ENCODE measurements at regions not wholly inside any gene's neighbourhood (a gene's known extent, or its start where the extent isn't known, plus 50 kb on each side); places are given as distances from the start of the nearest gene placed in this dataset.

DNA sequence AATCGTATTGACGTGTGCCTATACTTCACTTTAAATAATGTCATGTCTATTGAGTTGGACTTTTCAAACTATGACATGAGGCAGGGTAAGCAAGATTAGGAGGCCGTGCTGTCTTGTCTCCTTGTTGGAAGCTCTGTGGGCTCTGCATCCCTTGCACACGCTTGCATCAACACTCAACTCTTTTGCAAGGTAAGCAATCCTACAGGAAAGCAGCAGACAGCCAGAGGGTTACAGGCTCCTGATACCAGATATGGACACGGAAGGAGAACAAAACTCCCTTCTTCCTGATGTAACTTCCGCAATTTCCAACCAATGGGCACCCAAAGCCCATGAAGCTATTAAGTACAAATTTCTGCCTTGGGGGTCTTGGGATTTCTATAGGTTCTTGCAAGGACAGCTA, 1520.7 kb upstream of the B3GALT2 start (continued):
- no peak for TF ChIP-seq NCOA1 (IDR thresholded peaks at IDR 0.05; ENCODE audit: low read depth)
- TF ChIP-seq NEUROD1 (IDR thresholded peaks at IDR 0.05; ENCODE audit: borderline replicate concordance, low read depth, low read length, partially characterized antibody): no peak
- TF ChIP-seq, protein P1, sequence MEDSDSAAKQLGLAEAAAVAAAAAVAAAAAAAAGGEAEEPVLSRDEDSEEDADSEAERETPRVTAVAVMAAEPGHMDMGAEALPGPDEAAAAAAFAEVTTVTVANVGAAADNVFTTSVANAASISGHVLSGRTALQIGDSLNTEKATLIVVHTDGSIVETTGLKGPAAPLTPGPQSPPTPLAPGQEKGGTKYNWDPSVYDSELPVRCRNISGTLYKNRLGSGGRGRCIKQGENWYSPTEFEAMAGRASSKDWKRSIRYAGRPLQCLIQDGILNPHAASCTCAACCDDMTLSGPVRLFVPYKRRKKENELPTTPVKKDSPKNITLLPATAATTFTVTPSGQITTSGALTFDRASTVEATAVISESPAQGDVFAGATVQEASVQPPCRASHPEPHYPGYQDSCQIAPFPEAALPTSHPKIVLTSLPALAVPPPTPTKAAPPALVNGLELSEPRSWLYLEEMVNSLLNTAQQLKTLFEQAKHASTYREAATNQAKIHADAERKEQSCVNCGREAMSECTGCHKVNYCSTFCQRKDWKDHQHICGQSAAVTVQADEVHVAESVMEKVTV (CRISPR knock-in tag; IDR thresholded peaks at IDR 0.05): no peak
- 0 out of 2 replicates have a peak, but pooled peaks have one; percentile 33 for TF ChIP-seq SOX6 (IDR thresholded peaks at IDR 0.05)
- TF ChIP-seq ZBTB8A (IDR thresholded peaks at IDR 0.05; ENCODE audit: partially characterized antibody): no peak
- TF ChIP-seq ZNF282 (CRISPR knock-in tag; IDR thresholded peaks at IDR 0.05): no peak
- TF ChIP-seq EP400 (IDR thresholded peaks at IDR 0.05): peak; percentile 16; the same call in 1 of the 2 replicates
- no peak for TF ChIP-seq ZNF217 (CRISPR knock-in tag; IDR thresholded peaks at IDR 0.05)
- TF ChIP-seq GABPA (tag; conservative IDR thresholded peaks at IDR 0.05; ENCODE audit: low read depth): peak; percentile 47; the same call in 1 of the 2 replicates
- TF ChIP-seq ESRRA (IDR thresholded peaks at IDR 0.05; ENCODE audit: borderline replicate concordance, low read depth): no peak
- no peak for TF ChIP-seq CREBBP (IDR thresholded peaks at IDR 0.05; ENCODE audit: low read depth, low read length)
- TF ChIP-seq SIX5 (IDR thresholded peaks at IDR 0.05; ENCODE audit: borderline replicate concordance in 1 of 2, insufficient read depth in 1 of 2, low read depth in 1 of 2, low read length in 2 of 2): no peak
- no peak for TF ChIP-seq ZC3H4 (CRISPR knock-in tag; IDR thresholded peaks at IDR 0.05; ENCODE audit: borderline replicate concordance)
- no peak for TF ChIP-seq WHSC1 (IDR thresholded peaks at IDR 0.05; ENCODE audit: low read length)
- no peak for TF ChIP-seq ZNF449 (CRISPR knock-in tag; IDR thresholded peaks at IDR 0.05)
- peak; percentile 39; the same call in 1 of the 2 replicates for TF ChIP-seq MAFF (IDR thresholded peaks at IDR 0.05; ENCODE audit: low read length)
- peak; percentile 90 for TF ChIP-seq C11orf30 (IDR thresholded peaks at IDR 0.05; ENCODE audit: low read depth)
- no peak for TF ChIP-seq TEAD1 (CRISPR knock-in tag; IDR thresholded peaks at IDR 0.05)
- TF ChIP-seq POLR2H (tag; IDR thresholded peaks at IDR 0.05; ENCODE audit: low read depth): peak; percentile 32; the same call in 1 of the 2 replicates
- no peak for TF ChIP-seq ETS1 (conservative IDR thresholded peaks at IDR 0.05; ENCODE audit: control insufficient read depth, low read depth, low read length)
- no peak for TF ChIP-seq MYC (IDR thresholded peaks at IDR 0.05; ENCODE audit: low read depth, low read length)
- TF ChIP-seq MYC (CRISPR knock-in tag; IDR thresholded peaks at IDR 0.05; ENCODE audit: borderline replicate concordance, low read depth): no peak
- TF ChIP-seq ZZZ3 (IDR thresholded peaks at IDR 0.05): no peak
- no peak for TF ChIP-seq KLF16 (IDR thresholded peaks at IDR 0.05)
- TF ChIP-seq CHAMP1 (IDR thresholded peaks at IDR 0.05): no peak

Measured in K562 (cell line).